ENCODE measurements at regions not wholly inside any gene's neighbourhood (a gene's known extent, or its start where the extent isn't known, plus 50 kb on each side); places are given as distances from the start of the nearest gene placed in this dataset.
"Not testable (repeated sequence)": the region's sequence is repeated elsewhere in the genome, so short reads cannot be mapped to it uniquely, and the experiment has no call there.

DNA sequence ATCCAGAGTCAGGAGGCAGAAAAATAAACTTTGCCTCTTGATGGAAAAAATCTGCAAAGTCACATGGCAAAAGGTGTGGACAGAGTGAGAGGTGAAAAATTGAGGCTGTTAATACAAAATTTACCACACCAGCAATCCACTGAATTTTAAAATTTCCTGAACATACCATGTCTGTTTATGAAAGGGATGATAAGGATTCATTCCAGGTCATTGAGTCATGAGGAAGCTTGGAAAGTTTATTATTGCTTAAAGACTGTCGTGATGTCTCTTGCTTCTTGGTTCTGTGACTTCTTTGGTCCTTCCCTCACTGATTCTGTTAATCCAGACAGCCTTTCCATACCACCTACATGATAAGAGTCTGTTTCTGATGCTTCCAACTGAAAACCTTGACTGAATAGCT lies 73.2 kb downstream of the TTC6 start:
- TF ChIP-seq, protein P1, sequence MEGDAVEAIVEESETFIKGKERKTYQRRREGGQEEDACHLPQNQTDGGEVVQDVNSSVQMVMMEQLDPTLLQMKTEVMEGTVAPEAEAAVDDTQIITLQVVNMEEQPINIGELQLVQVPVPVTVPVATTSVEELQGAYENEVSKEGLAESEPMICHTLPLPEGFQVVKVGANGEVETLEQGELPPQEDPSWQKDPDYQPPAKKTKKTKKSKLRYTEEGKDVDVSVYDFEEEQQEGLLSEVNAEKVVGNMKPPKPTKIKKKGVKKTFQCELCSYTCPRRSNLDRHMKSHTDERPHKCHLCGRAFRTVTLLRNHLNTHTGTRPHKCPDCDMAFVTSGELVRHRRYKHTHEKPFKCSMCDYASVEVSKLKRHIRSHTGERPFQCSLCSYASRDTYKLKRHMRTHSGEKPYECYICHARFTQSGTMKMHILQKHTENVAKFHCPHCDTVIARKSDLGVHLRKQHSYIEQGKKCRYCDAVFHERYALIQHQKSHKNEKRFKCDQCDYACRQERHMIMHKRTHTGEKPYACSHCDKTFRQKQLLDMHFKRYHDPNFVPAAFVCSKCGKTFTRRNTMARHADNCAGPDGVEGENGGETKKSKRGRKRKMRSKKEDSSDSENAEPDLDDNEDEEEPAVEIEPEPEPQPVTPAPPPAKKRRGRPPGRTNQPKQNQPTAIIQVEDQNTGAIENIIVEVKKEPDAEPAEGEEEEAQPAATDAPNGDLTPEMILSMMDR (IDR thresholded peaks at IDR 0.05; ENCODE audit: borderline replicate concordance, insufficient read depth, low read depth, low read length): no peak
- H3K4me3 ChIP-seq (ENCODE audit: low read depth, low read length): no peak overlapping the region

DNA sequence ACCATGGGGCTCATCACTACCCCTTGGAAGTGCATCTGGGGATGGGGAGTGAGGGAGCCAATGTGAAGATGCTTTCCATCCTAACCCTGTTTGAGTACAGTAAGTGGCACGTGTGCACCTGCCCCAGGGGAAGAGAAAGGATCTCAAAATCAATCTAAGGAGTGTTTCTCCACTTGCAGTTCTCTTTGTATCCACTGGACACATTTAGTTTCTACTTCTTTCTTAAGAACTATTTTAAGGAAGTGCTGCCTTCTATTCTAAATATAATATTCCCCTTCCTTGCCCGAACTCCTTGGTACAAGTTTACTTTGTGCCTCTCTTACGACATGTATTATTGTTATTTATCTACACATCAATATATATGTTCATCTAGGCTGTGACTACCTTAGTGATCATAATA lies 73.8 kb downstream of the TTC6 start:
- no peak overlapping the region for H3K4me3 ChIP-seq (ENCODE audit: low read depth, low read length)
- TF ChIP-seq, protein P1 (IDR thresholded peaks at IDR 0.05; ENCODE audit: borderline replicate concordance, insufficient read depth, low read depth, low read length): no peak

DNA sequence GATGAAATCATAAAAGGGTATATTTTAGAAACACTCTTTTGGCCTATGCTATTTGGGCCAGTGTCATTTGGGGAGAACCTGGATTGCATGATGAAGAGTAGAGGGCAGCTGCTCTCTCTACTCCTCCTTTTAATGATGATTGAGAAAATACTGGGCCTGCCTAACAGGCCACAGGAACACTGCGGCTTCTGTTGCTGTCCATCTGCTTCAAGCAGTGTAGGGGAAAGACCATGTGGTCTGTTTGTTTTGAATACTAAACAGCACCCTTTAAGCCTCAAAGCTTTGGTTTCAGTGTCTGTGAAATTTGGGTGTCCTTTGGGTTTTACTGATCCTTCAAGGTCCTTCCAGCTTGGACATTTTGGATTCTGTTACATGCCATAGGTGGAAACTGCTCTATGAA lies 78.0 kb downstream of the TTC6 start:
- TF ChIP-seq, protein P1 (IDR thresholded peaks at IDR 0.05; ENCODE audit: borderline replicate concordance, insufficient read depth, low read depth, low read length): no peak
- no peak overlapping the region for H3K4me3 ChIP-seq (ENCODE audit: low read depth, low read length)

DNA sequence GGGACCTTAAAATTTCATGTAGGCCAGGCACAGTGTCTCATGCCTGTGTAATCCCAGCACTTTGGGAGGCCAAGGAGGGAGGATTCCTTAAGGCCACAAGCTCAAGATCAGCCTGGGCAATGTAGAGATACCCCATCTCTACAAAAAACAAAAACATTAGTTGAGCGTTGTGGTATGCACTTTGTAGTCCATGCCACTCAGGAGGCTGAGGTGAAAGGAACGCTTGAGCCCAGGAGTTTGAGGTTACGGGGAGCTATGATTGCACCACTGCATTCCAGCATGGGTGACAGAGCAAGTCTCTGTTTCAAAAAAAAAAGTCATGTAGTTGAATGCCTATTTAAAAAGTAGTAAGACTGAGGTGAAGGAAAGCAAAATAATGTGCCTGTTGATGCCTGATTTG lies 83.5 kb downstream of the TTC6 start:
- H3K4me3 ChIP-seq (ENCODE audit: low read depth, low read length): no peak overlapping the region
- TF ChIP-seq, protein P1 (IDR thresholded peaks at IDR 0.05; ENCODE audit: borderline replicate concordance, insufficient read depth, low read depth, low read length): no peak

DNA sequence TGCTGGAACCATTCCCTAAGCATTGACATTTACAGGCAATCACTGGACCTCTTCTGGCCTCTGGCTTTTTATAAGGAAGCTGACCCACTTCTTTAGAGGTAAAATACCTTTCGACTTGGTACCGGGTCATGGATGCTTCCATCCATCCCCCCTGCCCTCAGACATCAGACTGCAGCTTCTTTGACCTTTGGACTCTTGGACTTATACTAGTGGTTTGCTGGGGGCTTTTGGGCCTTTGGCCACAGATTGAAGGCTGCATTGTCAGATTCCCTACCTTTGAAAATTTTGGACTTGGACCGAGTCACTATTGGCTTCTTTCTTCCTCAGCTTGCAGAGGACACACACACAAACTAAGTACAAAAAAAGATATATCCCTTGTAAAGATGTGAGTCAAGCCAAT lies 86.1 kb downstream of the TTC6 start:
- H3K4me3 ChIP-seq (ENCODE audit: low read depth, low read length): no peak overlapping the region
- TF ChIP-seq, protein P1 (IDR thresholded peaks at IDR 0.05; ENCODE audit: borderline replicate concordance, insufficient read depth, low read depth, low read length): no peak

DNA sequence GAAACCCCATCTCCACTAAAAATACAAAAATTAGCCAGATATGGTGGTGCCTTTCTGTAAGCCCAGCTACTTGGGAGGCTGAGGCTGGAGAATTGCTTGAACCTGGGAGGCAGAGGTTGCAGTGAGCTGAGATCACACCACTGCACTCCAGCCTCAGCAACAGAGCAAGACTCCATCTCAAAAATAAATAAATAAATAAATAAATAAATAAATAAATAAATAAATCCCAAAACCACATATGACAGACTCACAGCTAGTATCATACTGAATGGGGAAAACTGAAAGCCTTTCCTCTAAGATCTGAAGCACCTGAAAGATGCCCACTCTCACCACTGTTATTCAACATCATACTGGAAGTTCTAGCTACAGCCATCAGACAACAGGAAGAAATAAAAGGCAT lies 97.3 kb downstream of the TTC6 start:
- H3K4me3 ChIP-seq (ENCODE audit: low read depth, low read length): not testable (repeated sequence)

- H3K4me3 ChIP-seq (ENCODE audit: low read depth, low read length): not testable (repeated sequence)
Measured at GRCh38 chr14:37693420-37693819, 98.0 kb downstream of the TTC6 start.

GRCh38 chr14:37695866-37696265 lies 100.4 kb downstream of the TTC6 start:
- TF ChIP-seq, protein P1 (IDR thresholded peaks at IDR 0.05; ENCODE audit: borderline replicate concordance, insufficient read depth, low read depth, low read length): no peak
- H3K4me3 ChIP-seq (ENCODE audit: low read depth, low read length): no peak overlapping the region

Data from GM12875 (cell line).